ENCODE measurements at regions not wholly inside any gene's neighbourhood (a gene's known extent, or its start where the extent isn't known, plus 50 kb on each side); places are given as distances from the start of the nearest gene placed in this dataset.

- TF ChIP-seq CTCF (IDR thresholded peaks at IDR 0.05; ENCODE audit: low read depth, low read length) (no peak), POLR2A (IDR thresholded peaks at IDR 0.05; ENCODE audit: extremely low read depth, insufficient read length) (no peak), MAX (IDR thresholded peaks at IDR 0.05; ENCODE audit: low read depth, low read length) (no peak), MYC (IDR thresholded peaks at IDR 0.05; ENCODE audit: low read depth, low read length) (no peak)
Measured at GRCh38 chr2:64267699-64268098, 123.5 kb upstream of the PELI1 start.
